NCI-H82 (cell line): ENCODE measurements at regions not wholly inside any gene's neighbourhood (a gene's known extent, or its start where the extent isn't known, plus 50 kb on each side); places are given as distances from the start of the nearest gene placed in this dataset.
A peak's percentile ranks its signal among the peaks of the same experiment; 100 is the strongest.
"Not testable (repeated sequence)": the region's sequence is repeated elsewhere in the genome, so short reads cannot be mapped to it uniquely, and the experiment has no call there.

ENCODE experiments used
- DNase-seq: peaks from one replicate; lab custom pipeline; 2025; lab: John Stamatoyannopoulos, UW

- DNase-seq, result no peak
Measured at GRCh38 chr12:71385155-71385554, 54.4 kb upstream of the LGR5 start.

GRCh38 chr12:71376711-71377355 lies 62.8 kb upstream of the LGR5 start:
- not testable (repeated sequence) for DNase-seq

GRCh38 chr12:71371122-71371521 lies 68.5 kb upstream of the LGR5 start:
- peak; percentile 31 for DNase-seq

DNA sequence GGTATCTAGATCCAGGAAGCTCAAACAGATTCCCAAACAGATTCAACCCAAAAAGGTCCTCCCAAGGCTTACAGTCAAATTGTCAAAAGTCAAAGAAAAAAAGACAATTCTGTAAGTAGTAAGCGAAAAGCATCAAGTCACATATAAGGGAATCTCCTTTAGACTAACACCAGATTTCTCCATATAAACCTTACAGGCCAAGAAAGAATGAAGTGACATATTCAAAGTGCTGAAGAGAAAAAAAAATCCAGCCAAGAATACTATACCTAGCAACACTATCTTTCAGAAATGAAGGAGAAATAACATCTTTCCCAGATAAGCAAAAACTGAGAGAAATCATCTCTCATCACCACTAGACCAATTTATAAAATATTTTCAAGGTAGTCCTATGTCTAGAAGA lies 79.6 kb upstream of the LGR5 start:
- DNase-seq, result no peak

DNA sequence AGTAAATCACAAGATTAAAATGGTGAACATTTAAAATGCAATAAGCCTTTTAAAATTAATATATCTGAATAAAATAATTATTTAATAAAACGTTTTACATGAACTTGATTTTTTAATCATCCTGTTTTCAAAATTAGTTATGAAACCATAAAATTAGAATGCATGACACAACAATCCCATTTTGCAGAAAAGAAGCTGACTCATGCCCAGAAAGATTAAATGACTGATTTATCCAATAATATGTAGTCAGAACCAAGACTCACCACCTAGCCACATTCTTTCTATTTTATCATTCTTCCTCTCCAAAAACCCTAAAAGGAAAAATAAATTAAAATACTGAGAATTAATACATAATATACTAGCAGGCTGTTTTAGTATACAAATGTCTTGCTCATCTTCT lies 83.0 kb upstream of the LGR5 start:
- no peak for DNase-seq

- peak; percentile 11 for DNase-seq
Measured at GRCh38 chr12:71354871-71355270, 84.7 kb upstream of the LGR5 start.

DNA sequence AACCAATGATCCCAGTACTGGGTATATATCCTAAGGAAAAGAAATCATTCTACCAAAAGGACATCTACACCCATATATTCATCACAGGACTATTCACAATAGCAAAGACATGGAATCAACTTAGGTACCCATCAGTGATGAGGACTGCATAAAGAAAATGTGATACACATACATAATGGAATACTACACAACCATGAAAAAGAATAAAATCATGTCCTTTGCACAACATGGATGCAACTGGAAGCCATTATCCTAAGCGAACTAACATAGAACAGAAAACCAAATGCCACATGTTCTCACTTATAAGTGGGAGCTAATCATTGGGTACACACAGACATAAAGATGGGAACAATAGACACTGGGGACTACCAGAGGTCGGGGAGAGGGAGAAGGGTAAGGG lies 86.0 kb upstream of the LGR5 start:
- no peak for DNase-seq

GRCh38 chr12:71349950-71350349 lies 89.6 kb upstream of the LGR5 start:
- DNase-seq, result no peak

DNA sequence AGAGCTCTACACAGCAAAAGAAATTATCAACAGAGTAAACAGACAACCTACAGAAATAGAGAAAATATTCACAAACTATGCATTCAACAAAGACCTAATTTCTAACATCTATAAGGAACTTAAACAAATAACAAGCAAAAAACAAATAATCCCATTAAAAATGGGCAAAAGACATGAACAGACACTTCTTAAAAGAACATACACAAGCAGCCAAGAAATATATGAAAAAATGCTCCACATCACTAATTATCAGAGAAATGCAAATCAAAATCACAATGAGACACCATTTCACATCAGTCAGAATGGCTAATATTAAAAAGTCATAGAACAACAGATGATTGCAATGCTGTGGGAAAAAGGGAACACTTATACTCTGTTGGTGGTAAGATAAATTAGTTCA lies 100.7 kb upstream of the LGR5 start:
- no peak for DNase-seq

DNA sequence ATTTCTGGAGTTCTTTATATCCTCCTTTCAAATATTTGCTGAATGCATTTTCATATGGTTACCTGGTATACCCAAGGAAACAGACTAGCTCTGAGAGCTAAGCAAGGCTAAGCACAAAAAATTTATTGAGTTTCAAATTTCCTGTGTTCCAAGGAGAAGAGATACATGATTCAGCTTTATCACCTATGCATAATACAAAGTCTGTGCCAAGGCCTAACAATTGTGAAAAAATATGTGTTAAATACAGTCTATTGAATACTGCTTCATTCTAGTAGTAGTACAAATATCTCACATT lies 103.7 kb upstream of the LGR5 start:
- no peak for DNase-seq

- DNase-seq, result no peak
Measured at GRCh38 chr12:71335151-71335962, 104.2 kb upstream of the LGR5 start.

GRCh38 chr12:71333418-71333817 lies 106.2 kb upstream of the LGR5 start:
- no peak for DNase-seq

- peak; percentile 35 for DNase-seq
Measured at GRCh38 chr12:71329956-71330355, 109.6 kb upstream of the LGR5 start.

DNA sequence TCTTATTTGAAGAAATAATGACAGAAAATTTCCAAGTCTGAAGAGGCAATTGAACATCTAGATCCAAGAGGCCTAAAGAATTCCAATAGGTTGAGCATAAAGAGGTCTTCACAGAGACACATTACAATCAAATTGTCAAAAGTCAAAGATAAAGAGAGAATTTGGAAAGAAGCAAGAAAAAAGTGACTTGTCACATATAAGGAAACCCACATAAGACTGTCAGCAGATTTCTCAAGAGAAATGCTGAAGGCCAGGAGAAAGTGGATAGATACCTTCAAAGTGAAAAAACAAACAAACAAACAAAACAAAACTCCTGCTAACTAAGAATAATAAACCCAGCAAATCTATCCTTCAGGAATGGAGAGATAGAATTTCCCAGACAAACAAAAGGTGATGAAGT lies 118.1 kb upstream of the LGR5 start:
- DNase-seq, result no peak

DNA sequence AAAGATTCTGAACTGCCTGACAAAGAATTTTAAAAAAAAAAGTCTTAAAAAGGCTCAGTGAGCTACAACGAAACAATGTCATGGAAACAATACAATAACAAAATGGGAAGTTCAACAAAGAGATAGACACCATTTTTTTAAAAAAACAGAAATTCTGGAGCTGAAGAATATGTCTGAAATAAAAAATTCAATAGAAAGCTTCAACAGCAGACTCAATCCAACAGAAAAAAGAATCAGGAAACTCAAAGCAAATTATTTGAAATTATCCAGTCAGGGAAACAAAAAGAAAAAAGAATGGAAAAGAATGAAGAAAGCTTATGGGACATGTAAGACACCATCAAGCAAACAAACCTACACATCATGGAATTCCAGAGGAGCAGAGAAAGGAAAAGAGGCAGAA lies 118.5 kb upstream of the LGR5 start:
- DNase-seq, result no peak

DNA sequence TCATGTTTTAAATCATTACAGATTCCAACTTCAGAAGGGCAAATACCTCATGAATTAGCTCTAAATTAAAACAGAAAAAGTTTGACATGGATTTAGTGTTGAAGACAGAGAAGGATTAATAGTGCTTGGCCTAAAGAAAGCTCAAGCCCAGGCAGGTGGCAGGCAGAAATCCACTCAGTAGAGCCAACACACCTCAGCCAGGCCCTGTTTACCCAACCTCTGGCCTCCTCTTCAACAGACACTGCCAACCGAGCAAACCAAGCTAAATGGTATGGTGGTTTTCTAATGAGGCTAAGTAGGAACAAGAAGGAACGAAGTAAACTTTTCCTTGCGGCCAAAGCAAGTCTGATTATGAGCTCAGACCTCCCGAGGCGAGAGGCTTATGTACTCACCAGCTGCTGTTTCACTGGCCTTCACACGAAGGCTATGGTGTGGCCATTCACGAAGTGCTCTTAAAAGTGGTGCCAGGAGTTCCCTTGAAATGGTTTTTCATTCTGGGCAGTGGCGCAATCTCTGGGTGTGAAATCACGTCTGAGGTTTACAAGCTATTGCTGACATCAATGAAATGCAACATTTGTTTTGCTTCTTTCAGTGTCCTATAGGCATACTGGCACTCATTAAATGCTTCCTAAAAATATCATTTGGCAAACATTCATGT lies 124.1 kb upstream of the LGR5 start:
- DNase-seq, result peak; percentile 88

DNA sequence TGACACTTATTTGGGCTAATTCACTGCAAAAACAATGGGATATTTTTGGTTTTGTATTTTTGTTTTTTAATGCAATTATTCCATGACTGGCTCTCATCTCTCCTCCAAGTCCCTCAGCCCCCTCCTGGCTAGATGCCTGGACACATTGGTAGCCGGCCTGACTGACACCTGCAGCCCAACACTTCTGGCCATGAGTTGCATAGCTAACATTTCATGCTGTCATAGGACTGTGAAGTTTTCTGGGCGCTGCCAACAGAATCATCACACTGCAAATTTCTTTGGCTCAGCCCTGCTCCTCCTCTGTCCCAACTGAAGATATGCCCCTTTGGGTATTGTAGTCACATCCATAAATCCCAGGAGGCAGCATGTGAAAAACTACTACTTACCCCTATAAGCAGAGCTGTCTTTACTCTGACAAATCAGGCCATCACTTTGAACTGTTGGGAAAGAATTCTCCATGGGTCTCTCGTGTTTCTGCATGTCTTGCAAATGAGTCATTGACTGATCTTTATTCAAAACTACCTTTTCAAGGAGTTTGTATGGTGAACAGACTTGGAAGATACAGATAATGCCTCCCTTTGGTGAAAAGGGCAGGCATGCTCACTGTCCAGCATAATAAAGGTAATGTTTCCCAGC lies 126.7 kb upstream of the LGR5 start:
- DNase-seq, result no peak

DNA sequence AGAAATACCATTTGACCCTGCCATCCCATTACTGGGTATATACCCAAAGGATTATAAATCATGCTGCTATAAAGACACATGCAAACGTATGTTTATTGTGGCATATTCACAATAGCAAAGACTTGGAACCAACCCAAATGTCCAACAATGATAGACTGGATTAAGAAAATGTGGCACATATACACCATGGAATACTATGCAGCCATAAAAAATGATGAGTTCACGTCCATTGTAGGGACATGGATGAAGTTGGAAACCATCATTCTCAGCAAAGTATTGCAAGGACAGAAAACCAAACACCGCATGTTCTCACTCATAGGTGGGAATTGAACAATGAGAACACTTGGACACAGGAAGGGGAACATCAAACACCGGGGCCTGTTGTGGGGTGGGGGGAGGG lies 128.0 kb upstream of the LGR5 start:
- DNase-seq, result not testable (repeated sequence)

GRCh38 chr12:71306808-71307207 lies 132.8 kb upstream of the LGR5 start:
- DNase-seq, result no peak

DNA sequence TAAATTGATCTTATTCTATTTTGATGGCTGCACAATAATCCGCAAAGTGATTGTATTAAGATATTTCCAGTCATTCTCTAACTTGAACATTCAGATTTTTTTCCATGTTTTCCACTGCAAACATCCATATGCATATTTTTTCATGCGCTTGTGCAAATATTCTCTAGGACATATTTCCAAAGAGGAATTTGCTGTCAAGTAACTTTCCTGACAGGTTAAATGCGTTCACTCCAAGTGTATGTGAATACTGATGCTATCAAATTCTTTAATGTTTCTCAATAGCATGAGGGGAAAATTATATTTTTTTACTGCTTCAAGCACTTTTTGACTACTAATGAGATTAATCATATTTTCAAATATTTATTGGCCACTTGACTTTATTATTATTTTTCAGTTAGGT lies 135.3 kb upstream of the LGR5 start:
- DNase-seq, result no peak

- no peak for DNase-seq
Measured at GRCh38 chr12:71303199-71303598, 136.4 kb upstream of the LGR5 start.

DNA sequence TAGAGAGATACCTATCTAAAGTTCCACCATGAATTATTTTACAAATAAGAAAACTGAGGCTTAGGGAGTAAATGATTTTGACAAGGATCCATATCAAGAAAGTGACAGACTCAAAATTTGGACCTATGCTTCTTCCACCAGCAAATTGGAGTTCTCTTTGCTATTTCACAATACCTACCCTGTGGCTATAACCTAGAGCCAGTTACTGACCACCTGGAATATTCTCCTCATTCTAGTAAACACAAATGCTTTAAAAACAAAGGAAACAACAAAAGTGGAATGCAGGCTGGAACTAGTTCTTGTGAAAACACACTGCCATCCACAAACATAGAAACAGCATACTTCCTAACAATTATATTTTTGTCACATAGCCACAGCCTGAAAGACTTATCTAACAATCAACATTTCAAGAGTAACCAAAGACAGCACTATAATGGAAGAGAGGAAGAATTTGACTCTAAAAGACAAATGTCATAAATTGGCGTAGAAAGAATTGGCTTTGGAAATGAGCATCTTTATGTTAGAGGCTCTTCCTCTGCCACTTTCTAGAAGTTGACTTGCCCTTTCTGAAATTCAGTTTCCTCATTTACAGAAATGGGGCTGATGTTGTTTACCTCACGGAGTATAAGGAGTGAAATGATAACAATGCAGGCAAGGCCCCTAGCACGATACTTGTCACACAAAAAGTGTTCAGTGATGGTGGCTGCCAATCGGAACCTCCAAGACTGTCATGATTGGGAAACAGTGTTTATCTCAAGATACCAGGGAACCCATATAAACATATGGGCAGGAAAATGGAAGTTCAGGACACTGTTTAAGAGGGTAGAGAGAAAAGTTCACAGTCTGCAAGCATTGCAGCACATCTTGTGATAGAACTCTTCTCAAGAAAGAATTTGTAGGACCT lies 138.6 kb upstream of the LGR5 start:
- no peak for DNase-seq
